GM12878 (cell line): ENCODE measurements at regions not wholly inside any gene's neighbourhood (a gene's known extent, or its start where the extent isn't known, plus 50 kb on each side); places are given as distances from the start of the nearest gene placed in this dataset.

Experiments used
- MTA2 ChIP-seq: fragments of 450-650 bp; IDR thresholded peaks from 2 replicates; pipeline ENCODE4 v1.6.1; 2016; ENCODE audit warnings: low read depth, mild to moderate bottlenecking, moderate library complexity
- NR2F1 ChIP-seq: fragments of 450-650 bp; conservative IDR thresholded peaks from 2 replicates; pipeline ENCODE4 v1.6.1; 2017; ENCODE audit warnings: mild to moderate bottlenecking
- SUZ12 ChIP-seq: fragments of 200-600 bp; sonication (generic); IDR thresholded peaks from one replicate; pipeline ENCODE4 v1.6.1; 2018; ENCODE audit warnings: antibody characterized with exemption, mild to moderate bottlenecking; ENCODE audit not compliant: unreplicated experiment
- ZNF274 ChIP-seq: IDR thresholded peaks from one replicate; pipeline ENCODE4 v1.8.0; 2011; ENCODE audit not compliant: insufficient read length, insufficient read depth
- TF ChIP-seq, protein P1 (sequence below), 3 experiments: IDR thresholded peaks in 2 of 3; conservative IDR thresholded peaks in 1 of 3; 2 replicates each; pipeline ENCODE4 v1.5.1; 2011; ENCODE audit warnings: low read depth in 3 of 3, low read length in 3 of 3, mild to moderate bottlenecking in 3 of 3, control low read depth in 2 of 3, moderate library complexity in 2 of 3, inconsistent platforms in 1 of 3, mixed read lengths in 1 of 3; ENCODE audit not compliant: control insufficient read depth in 2 of 3, insufficient read depth in 1 of 3; ENCODE audit errors: extremely low read depth in 1 of 3
- TF ChIP-seq, protein P2 (sequence below): IDR thresholded peaks from 2 replicates; pipeline ENCODE4 v1.6.1; 2011; ENCODE audit warnings: borderline replicate concordance, low read depth, mild to moderate bottlenecking, moderate library complexity, low read length; ENCODE audit not compliant: insufficient read depth, poor library complexity, severe bottlenecking

DNA sequence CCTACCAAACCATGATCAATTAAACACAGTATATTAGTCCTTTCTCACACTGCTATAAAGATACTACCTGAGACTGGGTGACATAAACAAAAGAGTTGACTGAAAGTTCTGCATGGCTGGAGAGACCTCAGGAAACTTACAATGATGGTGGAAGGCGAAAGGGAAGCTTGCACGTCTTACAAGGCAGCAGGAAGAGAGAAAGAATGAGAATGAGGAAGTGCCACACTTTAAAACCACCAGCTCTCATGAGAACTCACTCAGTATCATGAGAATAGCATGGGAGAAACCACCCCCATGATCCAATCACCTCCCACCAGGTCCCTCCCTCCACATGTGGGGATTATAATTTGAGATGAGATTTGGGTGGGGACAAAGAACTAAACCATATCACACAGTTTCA, 324.9 kb upstream of the ZNF507 start:
- TF ChIP-seq MTA2 (no peak), SUZ12 (no peak), ZNF274 (no peak), NR2F1 (no peak)
- TF ChIP-seq, protein P1, sequence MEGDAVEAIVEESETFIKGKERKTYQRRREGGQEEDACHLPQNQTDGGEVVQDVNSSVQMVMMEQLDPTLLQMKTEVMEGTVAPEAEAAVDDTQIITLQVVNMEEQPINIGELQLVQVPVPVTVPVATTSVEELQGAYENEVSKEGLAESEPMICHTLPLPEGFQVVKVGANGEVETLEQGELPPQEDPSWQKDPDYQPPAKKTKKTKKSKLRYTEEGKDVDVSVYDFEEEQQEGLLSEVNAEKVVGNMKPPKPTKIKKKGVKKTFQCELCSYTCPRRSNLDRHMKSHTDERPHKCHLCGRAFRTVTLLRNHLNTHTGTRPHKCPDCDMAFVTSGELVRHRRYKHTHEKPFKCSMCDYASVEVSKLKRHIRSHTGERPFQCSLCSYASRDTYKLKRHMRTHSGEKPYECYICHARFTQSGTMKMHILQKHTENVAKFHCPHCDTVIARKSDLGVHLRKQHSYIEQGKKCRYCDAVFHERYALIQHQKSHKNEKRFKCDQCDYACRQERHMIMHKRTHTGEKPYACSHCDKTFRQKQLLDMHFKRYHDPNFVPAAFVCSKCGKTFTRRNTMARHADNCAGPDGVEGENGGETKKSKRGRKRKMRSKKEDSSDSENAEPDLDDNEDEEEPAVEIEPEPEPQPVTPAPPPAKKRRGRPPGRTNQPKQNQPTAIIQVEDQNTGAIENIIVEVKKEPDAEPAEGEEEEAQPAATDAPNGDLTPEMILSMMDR (IDR thresholded peaks at IDR 0.05 in 2 of 3, conservative IDR thresholded peaks at IDR 0.05 in 1 of 3; ENCODE audit: control insufficient read depth in 2 of 3, extremely low read depth in 1 of 3, insufficient read depth in 1 of 3, low read depth in 3 of 3, low read length in 3 of 3): no peak
- TF ChIP-seq, protein P2, sequence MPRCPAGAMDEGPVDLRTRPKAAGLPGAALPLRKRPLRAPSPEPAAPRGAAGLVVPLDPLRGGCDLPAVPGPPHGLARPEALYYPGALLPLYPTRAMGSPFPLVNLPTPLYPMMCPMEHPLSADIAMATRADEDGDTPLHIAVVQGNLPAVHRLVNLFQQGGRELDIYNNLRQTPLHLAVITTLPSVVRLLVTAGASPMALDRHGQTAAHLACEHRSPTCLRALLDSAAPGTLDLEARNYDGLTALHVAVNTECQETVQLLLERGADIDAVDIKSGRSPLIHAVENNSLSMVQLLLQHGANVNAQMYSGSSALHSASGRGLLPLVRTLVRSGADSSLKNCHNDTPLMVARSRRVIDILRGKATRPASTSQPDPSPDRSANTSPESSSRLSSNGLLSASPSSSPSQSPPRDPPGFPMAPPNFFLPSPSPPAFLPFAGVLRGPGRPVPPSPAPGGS: no peak
